ENCODE measurements at regions not wholly inside any gene's neighbourhood (a gene's known extent, or its start where the extent isn't known, plus 50 kb on each side); places are given as distances from the start of the nearest gene placed in this dataset.

DNA sequence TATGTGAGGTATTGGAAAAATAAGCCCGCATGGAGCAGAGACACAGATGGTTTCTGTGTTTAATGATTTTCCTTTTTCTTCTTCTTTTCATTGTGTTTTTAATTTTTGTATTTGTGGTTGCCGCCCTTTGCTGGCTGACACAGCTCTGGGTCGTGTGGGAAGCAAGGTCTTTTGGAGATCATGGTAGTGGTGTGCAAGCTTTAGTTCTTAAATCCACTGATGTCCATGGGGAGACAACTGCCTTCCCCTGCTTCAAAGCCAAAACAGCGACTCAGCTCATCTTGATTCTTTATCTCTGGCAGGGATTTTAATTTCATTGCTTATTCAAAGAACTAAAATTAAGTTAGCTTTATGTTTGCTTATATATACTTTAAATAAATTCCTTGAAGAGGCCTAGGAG lies 711.3 kb upstream of the SGCG start:
- TF ChIP-seq, protein P1, sequence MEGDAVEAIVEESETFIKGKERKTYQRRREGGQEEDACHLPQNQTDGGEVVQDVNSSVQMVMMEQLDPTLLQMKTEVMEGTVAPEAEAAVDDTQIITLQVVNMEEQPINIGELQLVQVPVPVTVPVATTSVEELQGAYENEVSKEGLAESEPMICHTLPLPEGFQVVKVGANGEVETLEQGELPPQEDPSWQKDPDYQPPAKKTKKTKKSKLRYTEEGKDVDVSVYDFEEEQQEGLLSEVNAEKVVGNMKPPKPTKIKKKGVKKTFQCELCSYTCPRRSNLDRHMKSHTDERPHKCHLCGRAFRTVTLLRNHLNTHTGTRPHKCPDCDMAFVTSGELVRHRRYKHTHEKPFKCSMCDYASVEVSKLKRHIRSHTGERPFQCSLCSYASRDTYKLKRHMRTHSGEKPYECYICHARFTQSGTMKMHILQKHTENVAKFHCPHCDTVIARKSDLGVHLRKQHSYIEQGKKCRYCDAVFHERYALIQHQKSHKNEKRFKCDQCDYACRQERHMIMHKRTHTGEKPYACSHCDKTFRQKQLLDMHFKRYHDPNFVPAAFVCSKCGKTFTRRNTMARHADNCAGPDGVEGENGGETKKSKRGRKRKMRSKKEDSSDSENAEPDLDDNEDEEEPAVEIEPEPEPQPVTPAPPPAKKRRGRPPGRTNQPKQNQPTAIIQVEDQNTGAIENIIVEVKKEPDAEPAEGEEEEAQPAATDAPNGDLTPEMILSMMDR (IDR thresholded peaks at IDR 0.05; ENCODE audit: low read depth, low read length) = no peak
- no peak overlapping the region for H3K4me3 ChIP-seq (ENCODE audit: low read depth, low read length)

DNA sequence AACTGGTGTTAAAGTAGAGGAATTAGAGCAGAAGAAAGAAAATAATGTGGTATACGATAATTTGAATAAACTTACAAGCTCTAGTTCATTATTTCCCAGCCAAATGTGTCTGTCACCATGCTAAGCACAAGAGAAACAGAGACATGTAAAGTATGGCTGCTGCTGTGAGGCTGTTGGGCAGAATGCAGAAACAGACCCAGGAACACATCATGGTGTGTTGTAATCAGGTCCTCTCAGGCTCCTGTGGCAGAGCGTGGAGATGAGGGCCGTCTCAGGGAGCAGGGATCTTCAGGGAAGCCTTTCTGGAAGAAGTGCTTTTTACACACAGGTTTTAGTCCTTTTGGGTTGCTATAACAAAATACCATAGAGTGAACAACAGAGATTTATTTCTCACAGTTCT lies 710.7 kb upstream of the SGCG start:
- TF ChIP-seq, protein P1 (IDR thresholded peaks at IDR 0.05; ENCODE audit: low read depth, low read length) = no peak
- H3K4me3 ChIP-seq (ENCODE audit: low read depth, low read length) = no peak overlapping the region

- TF ChIP-seq, protein P1 (IDR thresholded peaks at IDR 0.05; ENCODE audit: low read depth, low read length) = no peak
- H3K4me3 ChIP-seq (ENCODE audit: low read depth, low read length) = no peak overlapping the region
These were observed 698.2 kb upstream of the SGCG start for GRCh38 chr13:22482496-22483000.

DNA sequence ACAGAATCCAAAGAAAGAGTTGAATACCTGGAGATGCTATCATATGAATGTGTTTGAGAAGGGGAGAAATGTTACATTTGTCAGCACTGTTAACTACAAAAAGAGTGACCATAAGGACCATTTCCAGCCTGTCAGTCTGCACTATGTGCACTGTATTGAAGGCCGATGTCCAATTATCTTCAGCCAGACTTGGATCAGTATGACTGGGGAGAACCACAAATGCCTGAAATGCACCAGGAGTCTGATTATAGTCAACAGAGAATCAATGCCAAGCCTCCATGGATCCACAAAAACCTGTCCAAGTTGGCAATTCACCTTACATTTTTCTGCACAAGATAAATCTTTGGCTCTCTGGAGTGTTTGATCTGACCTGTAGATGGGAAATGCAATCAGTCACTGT lies 697.5 kb upstream of the SGCG start:
- TF ChIP-seq, protein P1 (IDR thresholded peaks at IDR 0.05; ENCODE audit: low read depth, low read length) = no peak

DNA sequence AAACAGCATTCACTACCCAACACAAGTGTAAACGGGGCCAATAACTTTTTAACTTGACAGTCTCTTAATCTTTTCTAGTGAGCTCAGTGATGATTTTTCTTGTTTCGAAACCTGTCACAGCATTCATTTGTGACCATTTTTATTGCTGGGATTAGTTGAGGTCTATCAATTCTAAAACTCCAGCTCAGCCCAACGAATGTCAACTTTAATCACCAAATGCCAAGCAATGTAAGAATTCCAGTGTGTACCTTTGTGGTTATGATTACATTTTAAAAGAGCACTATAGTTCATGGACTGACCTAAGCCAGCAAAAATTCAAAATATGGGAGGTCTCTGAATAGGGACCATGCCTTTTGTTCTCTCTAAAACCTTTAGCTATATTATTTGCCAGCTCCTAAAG lies 694.3 kb upstream of the SGCG start:
- TF ChIP-seq, protein P1 (IDR thresholded peaks at IDR 0.05; ENCODE audit: low read depth, low read length) = no peak
- no peak overlapping the region for H3K4me3 ChIP-seq (ENCODE audit: low read depth, low read length)

More for the DNA sequence above, 697.5 kb upstream of the SGCG start:
- H3K4me3 ChIP-seq (ENCODE audit: low read depth, low read length) = no peak overlapping the region

GRCh38 chr13:22487932-22488331 lies 692.8 kb upstream of the SGCG start:
- no peak overlapping the region for H3K4me3 ChIP-seq (ENCODE audit: low read depth, low read length)
- TF ChIP-seq, protein P1 (IDR thresholded peaks at IDR 0.05; ENCODE audit: low read depth, low read length) = no peak

GRCh38 chr13:22489771-22490170 lies 691.0 kb upstream of the SGCG start:
- TF ChIP-seq, protein P1 (IDR thresholded peaks at IDR 0.05; ENCODE audit: low read depth, low read length) = no peak
- no peak overlapping the region for H3K4me3 ChIP-seq (ENCODE audit: low read depth, low read length)

Measured in WI38 (cell line).